Fibroblast of skin of right biceps (primary cell): ENCODE measurements at regions not wholly inside any gene's neighbourhood (a gene's known extent, or its start where the extent isn't known, plus 50 kb on each side); places are given as distances from the start of the nearest gene placed in this dataset.

Source experiments
- DNase-seq: peaks from one replicate; pipeline ENCODE4 v3.0.0-alpha.2; 2013

DNA sequence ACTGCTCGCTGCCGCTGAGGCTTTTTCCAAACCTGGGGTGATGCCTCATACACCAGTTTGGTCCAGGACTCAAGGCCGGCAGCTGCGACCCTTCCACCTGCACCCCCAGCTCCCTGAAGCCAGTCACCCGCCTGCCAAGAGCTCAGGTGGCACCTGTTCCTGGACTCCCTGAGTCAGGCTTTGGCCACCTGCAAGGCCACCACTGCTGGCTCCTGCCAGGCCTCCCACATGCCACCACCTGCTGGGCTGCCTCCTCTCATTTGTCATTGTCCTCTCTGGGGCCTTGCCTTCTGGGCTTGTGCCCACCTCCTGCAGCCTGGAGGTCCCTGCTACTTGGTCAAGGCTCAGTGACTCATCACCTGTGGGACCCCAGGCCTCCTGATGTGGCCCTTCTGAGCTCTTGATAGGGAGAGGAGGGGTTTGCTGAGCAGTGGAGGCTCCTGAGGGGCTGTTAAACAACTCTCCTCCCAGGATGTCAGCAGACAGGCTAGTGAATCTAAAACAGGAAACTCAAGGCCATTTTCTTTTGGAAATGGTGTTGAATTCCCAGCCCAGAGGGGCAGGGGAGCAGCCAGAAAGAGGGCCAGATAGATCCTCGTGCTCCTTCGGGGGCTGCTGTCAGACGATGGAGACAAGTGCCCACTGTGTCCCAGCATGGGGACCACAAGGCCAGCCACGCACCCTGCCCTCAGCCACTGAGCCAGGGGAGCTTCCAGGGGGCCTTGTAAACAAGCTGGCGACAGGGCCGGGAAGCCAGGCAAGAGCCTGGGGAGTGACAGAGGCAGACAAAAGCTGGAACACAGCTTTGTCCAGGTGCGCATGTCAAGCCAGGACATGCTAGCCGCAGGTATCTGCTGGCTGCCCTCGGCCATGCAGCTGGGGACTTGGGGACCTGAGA, 416.8 kb downstream of the LRATD1 start:
- DNase-seq = no peak

DNA sequence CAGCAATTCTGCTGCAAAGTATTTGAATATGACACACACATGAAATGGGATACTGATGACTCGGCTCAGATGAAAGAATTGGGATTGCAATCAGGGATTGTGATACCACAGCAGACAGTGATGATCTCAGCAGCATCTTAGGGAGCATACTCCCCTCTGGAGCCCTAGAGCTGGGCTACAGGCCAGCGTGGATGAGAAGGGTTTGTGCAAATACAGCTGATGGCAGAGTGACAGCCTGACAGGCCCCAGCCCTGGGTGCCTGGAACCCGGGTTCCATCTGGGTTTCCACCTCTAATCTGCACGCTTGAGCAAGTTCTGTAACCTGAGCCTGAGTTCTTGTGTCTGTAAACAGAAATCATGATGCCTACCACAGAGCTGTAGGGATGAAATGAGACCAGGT, 418.0 kb downstream of the LRATD1 start:
- DNase-seq = peak; percentile 79

- no peak for DNase-seq
Measured at GRCh38 chr2:15053542-15053941, 421.0 kb downstream of the LRATD1 start.

GRCh38 chr2:15058015-15058720, 425.7 kb downstream of the LRATD1 start:
- DNase-seq = no peak

GRCh38 chr2:15058721-15059157, 426.2 kb downstream of the LRATD1 start:
- no peak for DNase-seq

GRCh38 chr2:15059870-15060512, 427.5 kb downstream of the LRATD1 start:
- DNase-seq = peak; percentile 42

DNA sequence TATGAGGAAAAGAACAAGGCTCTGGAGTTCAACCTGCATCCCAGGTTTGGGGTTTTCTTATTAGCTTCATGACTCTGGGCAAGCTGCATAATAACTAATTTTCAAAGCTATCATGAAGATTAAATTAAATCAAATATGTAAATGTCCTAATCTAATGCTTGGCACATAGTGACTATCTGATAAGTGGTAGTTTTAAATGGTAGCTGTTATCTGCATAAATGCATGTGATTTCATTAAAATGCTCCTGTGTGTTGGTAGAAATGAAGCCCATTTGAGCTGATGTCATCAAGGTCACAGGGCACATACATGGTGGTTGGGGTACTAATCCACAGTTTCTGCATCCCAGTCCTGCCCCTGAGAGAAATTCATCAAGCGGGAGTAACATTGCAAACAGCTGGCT, 428.8 kb downstream of the LRATD1 start:
- no peak for DNase-seq

GRCh38 chr2:15066138-15066537, 433.6 kb downstream of the LRATD1 start:
- DNase-seq = no peak

DNA sequence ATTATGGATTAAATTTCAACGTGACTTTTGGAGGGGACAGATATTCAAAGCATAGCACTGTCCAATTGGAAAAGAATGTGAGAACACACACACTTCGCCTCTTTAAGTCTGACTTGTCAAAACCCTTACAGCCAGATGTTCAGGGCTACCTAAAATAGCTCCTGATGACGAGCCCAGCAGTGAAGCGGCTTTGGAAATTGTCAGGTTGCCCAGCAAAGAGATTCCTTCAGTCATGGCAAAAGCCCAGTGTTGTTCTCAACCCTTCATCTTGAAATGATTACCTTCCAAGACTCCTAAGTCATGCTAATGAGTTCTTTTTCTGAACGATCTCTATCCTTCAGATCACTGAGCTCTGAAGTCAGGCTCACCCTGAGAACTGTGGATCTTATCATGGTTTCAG, 436.6 kb downstream of the LRATD1 start:
- peak; percentile 87 for DNase-seq

DNA sequence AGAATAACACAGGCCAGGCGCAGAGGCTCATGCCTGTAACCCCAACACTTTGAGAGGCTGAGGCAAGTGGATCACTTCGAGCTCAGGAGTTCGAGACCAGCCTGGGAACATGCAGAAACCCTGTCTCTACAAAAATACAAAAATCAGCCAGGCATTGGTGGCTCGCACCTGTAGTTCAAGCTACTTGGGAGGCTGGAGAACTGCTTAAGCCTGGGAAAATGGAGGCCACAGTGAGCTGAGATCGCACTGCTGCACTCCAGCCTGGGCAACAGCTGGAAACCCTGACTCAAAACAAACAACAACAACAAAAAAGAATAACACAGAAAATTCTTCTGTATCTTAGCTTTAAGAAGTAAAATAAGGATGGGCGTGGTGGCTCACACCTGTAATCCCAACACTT, 440.3 kb downstream of the LRATD1 start:
- DNase-seq = no peak

DNA sequence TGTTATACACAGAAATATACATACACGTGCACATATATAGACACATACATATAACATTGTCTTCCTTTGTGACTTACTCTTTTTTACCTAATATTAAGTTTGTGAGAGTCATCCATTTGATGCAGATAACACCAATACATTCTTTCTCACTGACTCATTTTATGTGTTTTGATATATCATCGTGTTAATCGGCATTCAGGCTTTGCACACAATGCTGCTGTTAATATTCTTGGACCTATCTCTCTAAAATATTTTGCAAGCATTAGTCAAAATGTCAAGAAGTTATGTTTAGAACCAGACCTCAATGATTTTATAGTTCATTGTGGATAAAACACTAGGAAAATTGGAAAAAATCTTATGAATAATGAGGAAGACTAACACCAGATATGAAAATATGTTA, 441.1 kb downstream of the LRATD1 start:
- DNase-seq = peak; percentile 75

DNA sequence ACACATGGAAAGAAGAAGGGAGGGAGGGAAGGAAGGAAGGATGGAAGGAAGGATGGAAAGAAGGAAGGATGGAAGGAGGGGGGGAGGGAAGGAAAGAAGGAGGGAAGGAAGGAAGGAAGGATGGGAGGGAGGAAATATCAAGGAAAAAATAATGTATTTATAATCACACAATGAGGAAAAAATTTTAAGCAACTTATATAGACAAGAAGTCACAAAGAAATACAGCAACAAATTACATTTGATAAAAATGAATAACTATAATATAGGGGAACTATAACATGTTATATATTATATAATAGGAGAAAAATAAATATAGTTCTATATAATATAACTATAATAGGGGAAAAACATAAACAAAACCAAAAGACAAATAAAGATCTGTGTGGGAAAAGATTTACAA, 441.8 kb downstream of the LRATD1 start:
- no peak for DNase-seq

DNA sequence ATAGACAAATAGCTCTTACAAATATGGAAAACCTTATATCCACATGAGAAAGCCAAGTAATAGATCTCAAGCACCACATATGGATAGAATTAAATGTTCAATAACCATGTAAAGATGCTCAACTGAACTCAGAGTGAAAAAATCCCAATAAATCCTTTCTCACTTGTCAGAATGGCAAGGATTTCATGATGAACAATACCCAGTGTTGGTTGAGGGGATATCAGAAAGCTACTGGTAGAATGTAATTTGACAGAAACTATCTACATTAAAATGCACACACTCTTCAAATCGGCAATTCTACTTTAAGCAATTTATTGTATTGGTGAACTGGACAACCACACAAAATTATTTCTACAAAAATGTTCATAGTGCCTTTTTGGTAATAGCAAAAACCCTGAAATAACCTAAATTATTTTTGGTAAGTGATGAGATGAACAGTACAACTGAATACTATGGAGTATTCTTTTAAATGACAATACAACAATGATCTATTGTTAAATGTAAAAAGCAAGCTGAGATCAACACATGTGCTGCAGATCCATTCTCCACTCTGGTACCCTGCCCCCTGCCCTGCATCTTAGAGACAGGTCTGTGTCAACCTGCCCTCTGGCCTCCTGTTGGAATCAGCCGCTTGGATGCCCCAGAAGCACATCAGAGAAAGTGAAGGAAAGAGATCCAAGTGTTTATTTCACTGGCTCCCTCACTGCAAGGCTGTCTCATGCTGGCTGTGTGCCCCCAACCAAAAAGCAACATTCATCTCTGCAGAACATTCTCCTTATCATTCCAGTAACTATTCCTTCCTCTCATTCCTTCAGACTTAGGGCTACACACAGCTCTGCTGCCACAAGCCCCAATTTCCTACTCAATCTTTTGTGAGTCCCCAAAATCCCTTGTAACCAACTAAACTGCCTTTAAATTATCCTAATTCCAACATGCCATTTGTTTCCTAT, 442.5 kb downstream of the LRATD1 start:
- DNase-seq = no peak

DNA sequence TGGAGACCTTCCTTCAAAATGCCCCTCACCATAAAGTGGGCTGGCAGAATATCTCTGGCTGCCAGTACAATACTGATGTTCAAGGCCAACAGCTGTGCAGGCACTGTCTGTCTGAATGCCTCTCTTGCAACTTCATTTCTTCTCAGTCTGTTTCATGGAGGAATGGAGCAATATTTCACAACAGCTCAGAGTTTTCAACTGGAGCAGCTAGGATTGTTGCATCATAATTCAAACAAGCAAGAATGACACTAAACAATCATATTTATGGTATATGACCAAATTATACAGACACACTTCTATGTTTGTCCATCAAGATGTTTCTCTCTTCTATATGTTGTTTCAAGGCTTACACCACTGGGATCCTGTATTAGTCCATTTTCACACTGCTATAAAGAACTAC, 444.2 kb downstream of the LRATD1 start:
- no peak for DNase-seq

DNA sequence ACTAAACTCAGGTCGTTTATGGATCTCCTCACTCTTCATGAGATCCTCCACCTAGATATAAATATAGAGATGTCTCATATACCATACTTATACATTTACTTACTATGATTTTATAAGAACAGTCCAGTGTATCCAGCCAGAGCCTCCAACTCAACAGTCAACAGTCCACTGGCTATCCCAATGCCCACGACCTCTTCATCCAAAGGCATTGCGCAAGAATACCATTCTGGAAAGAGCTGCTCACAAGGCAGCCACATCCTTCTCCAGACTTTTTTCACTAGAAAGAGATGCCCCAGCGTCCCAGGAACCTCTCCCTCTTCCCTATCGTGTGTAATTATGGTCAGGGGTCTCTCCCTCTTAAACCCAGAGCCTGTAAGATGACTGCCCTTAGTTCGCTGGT, 448.8 kb downstream of the LRATD1 start:
- no peak for DNase-seq

DNA sequence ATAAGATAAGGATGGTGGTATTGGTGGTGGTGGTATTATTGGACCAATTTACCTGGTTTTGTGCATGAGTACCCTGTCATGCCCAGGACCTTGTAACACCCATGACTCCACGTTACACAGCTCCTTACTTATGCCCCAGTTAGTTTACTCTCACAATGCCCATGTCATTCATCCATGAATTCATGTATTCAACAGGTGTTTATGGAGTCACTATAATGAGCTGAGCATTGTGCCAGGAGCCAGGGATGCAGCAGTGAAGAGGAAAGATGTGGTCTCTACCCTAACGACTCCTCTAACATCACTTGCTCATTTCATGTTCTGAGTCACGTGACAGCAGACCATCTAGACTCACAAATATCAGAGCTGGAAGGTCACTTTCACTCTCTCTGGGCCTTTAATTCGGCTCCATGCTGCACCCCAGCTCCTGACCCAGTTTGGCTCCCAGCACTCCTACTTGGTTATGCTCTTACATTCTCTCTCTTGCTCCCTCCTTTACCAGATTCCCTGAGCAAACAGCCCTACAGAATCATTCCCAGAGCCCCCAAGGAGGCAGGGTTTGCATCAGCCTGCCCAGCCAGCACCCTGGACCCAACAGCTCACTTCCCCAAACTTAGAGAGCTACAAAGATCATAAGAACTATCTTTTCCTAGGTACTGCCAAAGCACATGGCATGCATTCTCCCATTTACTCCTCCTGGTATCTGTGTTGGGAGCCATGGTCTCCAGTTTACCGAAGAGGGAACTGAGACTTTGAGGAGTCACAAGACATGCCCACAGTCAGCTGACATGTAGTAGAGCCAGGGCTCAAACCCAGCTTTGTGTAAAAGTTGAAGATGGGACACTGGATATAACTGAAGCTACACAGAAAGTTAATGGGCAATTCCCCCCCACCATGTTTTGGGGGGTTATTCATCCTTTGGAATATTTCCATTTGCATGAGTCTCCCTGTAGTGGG, 449.9 kb downstream of the LRATD1 start:
- DNase-seq = no peak

DNA sequence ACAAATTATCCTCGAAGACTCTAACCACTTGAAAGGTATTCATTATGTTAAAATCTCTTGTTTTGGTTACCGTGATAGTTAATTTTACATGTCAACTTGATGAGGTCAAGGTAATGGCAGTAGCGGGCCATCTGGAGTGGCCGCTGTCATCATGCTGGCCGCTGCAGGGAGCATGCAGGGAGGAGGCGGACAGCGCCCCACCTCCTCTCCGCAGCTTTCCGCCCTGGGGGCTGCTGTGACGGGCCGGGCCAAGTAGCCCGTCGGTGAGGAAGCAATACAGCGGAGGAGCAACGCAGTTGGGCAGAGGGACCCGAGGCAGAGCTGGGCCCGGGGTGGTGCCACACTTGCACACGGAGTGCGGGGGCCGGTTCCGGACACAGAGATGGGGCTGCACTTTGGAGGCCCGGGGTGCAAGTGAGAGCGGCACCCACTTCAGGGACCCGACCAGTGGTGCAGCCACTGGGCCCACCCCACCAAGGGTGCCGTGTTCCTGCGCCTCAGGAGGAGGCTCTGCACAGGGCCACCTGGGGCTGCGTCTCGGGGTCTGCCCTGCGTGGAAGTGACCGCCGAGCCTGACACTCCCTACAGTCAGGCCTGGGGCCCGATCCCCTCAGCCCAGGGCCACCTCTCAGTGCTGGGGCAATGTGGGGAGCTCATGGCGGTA, 452.4 kb downstream of the LRATD1 start:
- DNase-seq = no peak

DNA sequence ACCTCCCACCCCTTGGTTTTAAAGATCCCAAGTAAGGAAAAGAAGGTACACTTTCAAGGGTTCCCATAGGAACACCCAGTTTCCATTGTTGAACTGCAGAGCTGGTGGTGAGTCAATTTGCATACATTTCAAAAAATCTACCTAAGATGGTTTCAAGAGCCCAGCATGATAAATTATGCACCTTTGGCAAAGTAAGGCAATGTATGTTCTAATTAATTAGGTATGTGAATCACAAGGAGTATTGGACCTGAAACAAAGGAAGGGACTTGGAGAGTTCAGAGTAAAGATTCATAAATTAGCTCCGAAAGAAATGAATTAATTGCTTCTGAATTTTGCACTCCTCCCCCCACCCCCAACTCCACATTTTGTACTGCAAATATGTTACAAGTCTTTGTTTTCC, 459.7 kb downstream of the LRATD1 start:
- peak; percentile 65 for DNase-seq

- peak; percentile 90 for DNase-seq
Measured at GRCh38 chr2:15092691-15093090, 460.2 kb downstream of the LRATD1 start.

- no peak for DNase-seq
Measured at GRCh38 chr2:15094161-15094560, 461.6 kb downstream of the LRATD1 start.

- DNase-seq = peak; percentile 45
Measured at GRCh38 chr2:15096873-15097272, 464.3 kb downstream of the NBAS start.
